ENCODE measurements at regions not wholly inside any gene's neighbourhood (a gene's known extent, or its start where the extent isn't known, plus 50 kb on each side); places are given as distances from the start of the nearest gene placed in this dataset.

GRCh38 chr4:129167640-129168260, 71.8 kb downstream of the C4orf33 start:
- H3K4me1 ChIP-seq = no peaks in the 10 kb centered on the region
- H2AFZ ChIP-seq = no peak overlapping the region
- H3K79me2 ChIP-seq = no peaks in the 10 kb centered on the region

DNA sequence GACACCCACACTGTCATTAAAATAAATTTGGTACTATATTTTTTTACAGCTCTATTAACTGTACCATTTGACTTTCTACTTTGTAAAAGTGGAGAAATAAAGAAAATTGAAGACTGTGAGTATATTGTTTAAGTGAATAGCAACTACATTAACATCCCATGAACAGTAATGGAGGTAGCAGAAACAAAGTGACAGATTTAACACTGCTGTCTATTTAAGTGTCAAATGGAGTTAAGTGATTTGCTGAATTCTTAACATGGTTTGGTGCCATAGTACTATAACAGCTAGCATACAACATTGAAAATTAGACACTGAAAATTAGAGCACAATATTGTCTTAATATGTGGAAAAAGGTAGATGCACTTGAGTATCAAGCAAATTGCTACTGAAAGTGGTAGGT, 76.2 kb downstream of the C4orf33 start:
- TF ChIP-seq, protein P1, sequence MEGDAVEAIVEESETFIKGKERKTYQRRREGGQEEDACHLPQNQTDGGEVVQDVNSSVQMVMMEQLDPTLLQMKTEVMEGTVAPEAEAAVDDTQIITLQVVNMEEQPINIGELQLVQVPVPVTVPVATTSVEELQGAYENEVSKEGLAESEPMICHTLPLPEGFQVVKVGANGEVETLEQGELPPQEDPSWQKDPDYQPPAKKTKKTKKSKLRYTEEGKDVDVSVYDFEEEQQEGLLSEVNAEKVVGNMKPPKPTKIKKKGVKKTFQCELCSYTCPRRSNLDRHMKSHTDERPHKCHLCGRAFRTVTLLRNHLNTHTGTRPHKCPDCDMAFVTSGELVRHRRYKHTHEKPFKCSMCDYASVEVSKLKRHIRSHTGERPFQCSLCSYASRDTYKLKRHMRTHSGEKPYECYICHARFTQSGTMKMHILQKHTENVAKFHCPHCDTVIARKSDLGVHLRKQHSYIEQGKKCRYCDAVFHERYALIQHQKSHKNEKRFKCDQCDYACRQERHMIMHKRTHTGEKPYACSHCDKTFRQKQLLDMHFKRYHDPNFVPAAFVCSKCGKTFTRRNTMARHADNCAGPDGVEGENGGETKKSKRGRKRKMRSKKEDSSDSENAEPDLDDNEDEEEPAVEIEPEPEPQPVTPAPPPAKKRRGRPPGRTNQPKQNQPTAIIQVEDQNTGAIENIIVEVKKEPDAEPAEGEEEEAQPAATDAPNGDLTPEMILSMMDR (IDR thresholded peaks at IDR 0.05) = no peak
- no peak overlapping the region for H2AFZ ChIP-seq
- no peaks in the 10 kb centered on the region for H3K27me3 ChIP-seq (ENCODE audit: control insufficient read depth, insufficient read depth, low read length)
- no peaks in the 10 kb centered on the region for H3K36me3 ChIP-seq (ENCODE audit: control insufficient read depth, insufficient read depth, low read length)
- no peaks in the 10 kb centered on the region for H3K79me2 ChIP-seq
- H3K4me2 ChIP-seq (ENCODE audit: low read length) = no peak overlapping the region
- no peak overlapping the region for H3K4me3 ChIP-seq (ENCODE audit: low read depth, low read length)
- no peak overlapping the region for H3K27ac ChIP-seq
- H3K4me1 ChIP-seq = no peaks in the 10 kb centered on the region
- H3K9ac ChIP-seq = no peak overlapping the region
- H3K9me3 ChIP-seq (ENCODE audit: control insufficient read depth, low read length) = no peaks in the 10 kb centered on the region

More at GRCh38 chr4:129167640-129168260, 71.8 kb downstream of the C4orf33 start:
- Histone ChIP-seq H3K36me3 (ENCODE audit: control insufficient read depth, insufficient read depth, low read length) (no peaks in the 10 kb centered on the region), H3K9ac (no peak overlapping the region), H3K4me2 (ENCODE audit: low read length) (no peak overlapping the region), H3K4me3 (ENCODE audit: low read depth, low read length) (no peak overlapping the region), H3K27me3 (ENCODE audit: control insufficient read depth, insufficient read depth, low read length) (no peaks in the 10 kb centered on the region), H3K27ac (no peak overlapping the region), H3K9me3 (ENCODE audit: control insufficient read depth, low read length) (no peaks in the 10 kb centered on the region)
- TF ChIP-seq, protein P1 (IDR thresholded peaks at IDR 0.05) = no peak

- Histone ChIP-seq H3K4me1 (no peaks in the 10 kb centered on the region), H3K4me3 (ENCODE audit: low read depth, low read length) (no peak overlapping the region), H3K9ac (no peak overlapping the region), H3K27ac (no peak overlapping the region), H3K79me2 (no peaks in the 10 kb centered on the region), H3K4me2 (ENCODE audit: low read length) (no peak overlapping the region), H2AFZ (no peak overlapping the region), H3K9me3 (ENCODE audit: control insufficient read depth, low read length) (no peaks in the 10 kb centered on the region), H3K36me3 (ENCODE audit: control insufficient read depth, insufficient read depth, low read length) (no peaks in the 10 kb centered on the region), H3K27me3 (ENCODE audit: control insufficient read depth, insufficient read depth, low read length) (no peaks in the 10 kb centered on the region)
- TF ChIP-seq, protein P1 (IDR thresholded peaks at IDR 0.05) = no peak
Measured at GRCh38 chr4:129176864-129177263, 80.9 kb downstream of the C4orf33 start.

DNA sequence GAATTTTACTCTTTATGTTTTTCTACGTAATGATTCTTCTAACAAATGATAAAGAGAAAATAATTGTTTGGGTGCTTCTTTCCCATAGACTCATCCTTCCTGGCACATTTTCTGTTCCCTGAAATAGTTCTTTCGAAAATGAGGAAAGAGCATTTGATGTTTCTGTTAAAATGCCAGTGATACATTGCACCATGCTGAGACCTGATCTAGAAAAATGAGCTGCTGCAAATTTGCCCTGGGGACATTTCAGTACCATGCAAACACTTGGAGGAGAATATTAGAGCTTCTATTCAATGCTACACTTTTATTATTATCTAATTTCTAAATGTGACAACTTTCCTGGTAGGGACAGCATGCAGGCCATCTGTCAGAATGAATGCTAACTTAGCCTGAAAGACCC, 83.3 kb downstream of the C4orf33 start:
- Histone ChIP-seq H3K9ac (no peak overlapping the region), H3K27ac (no peak overlapping the region), H3K4me3 (ENCODE audit: low read depth, low read length) (no peak overlapping the region), H3K79me2 (no peaks in the 10 kb centered on the region), H3K4me2 (ENCODE audit: low read length) (no peak overlapping the region), H3K9me3 (ENCODE audit: control insufficient read depth, low read length) (no peaks in the 10 kb centered on the region), H3K4me1 (no peaks in the 10 kb centered on the region), H2AFZ (no peak overlapping the region), H3K27me3 (ENCODE audit: control insufficient read depth, insufficient read depth, low read length) (no peaks in the 10 kb centered on the region), H3K36me3 (ENCODE audit: control insufficient read depth, insufficient read depth, low read length) (no peaks in the 10 kb centered on the region)
- TF ChIP-seq, protein P1 (IDR thresholded peaks at IDR 0.05) = no peak

DNA sequence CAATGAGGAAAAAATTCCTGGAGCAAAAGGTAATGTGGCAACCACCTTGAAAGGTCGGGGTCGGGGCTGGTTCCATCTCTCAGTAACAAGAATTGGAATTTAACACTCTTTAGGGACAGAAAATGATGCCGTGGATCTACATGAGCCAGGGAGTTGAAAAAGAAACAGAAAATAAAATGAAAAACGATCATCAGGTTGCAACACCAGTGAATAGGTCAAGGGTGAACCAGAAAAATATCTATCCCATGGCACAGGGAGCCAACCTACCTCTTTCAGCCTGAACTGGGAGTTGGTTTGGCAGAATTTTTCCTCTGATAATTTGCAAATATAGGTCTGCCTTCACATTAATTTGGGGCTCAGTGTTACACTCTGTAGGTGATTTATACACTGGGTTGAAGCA, 93.7 kb downstream of the C4orf33 start:
- no peak overlapping the region for H2AFZ ChIP-seq
- no peaks in the 10 kb centered on the region for H3K79me2 ChIP-seq
- no peak overlapping the region for H3K4me2 ChIP-seq (ENCODE audit: low read length)
- TF ChIP-seq, protein P1 (IDR thresholded peaks at IDR 0.05) = no peak
- H3K9me3 ChIP-seq (ENCODE audit: control insufficient read depth, low read length) = no peaks in the 10 kb centered on the region
- no peak overlapping the region for H3K9ac ChIP-seq
- H3K36me3 ChIP-seq (ENCODE audit: control insufficient read depth, insufficient read depth, low read length) = no peaks in the 10 kb centered on the region
- no peak overlapping the region for H3K4me3 ChIP-seq (ENCODE audit: low read depth, low read length)
- H3K27me3 ChIP-seq (ENCODE audit: control insufficient read depth, insufficient read depth, low read length) = no peaks in the 10 kb centered on the region
- no peak overlapping the region for H3K27ac ChIP-seq
- no peaks in the 10 kb centered on the region for H3K4me1 ChIP-seq
